HG03039 (cell line): ENCODE measurements at regions not wholly inside any gene's neighbourhood (a gene's known extent, or its start where the extent isn't known, plus 50 kb on each side); places are given as distances from the start of the nearest gene placed in this dataset.

Experiments
- ATAC-seq: cut with Tn5 transposase; IDR thresholded peaks from one replicate; pipeline ENCODE4 v1.9.1; 2021; ENCODE audit warnings: mild to moderate bottlenecking, moderate library complexity; ENCODE audit not compliant: unreplicated experiment

DNA sequence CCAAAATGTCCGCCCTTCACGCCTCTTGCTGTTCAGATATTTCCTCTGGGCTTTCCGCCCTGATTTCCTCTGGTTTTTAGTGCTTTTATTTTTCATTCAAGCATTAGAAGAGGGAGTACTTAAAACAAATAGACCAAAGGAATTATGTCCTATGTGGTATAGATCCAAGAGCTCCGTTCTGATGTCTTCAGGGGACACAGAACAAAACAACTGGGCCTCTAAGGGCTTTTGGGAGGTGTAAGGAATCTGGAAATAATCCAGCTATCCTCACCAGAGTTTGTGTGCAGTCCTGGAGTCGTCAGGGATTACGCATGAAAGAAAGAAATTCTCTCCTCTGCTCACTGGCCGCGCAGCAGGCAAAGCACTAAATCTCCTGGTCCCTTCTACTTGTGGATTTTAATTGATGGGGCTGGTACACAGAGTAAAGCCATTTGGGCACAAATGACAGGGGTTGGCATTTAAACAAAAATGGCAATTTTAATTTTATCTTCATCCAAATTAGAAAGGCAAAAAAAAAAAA lies 999.2 kb downstream of the ADGRL3 start:
- ATAC-seq: no peak

GRCh38 chr4:62196338-62196737 lies 996.2 kb downstream of the ADGRL3 start:
- ATAC-seq: no peak

GRCh38 chr4:62194342-62194741 lies 994.2 kb downstream of the ADGRL3 start:
- no peak for ATAC-seq

DNA sequence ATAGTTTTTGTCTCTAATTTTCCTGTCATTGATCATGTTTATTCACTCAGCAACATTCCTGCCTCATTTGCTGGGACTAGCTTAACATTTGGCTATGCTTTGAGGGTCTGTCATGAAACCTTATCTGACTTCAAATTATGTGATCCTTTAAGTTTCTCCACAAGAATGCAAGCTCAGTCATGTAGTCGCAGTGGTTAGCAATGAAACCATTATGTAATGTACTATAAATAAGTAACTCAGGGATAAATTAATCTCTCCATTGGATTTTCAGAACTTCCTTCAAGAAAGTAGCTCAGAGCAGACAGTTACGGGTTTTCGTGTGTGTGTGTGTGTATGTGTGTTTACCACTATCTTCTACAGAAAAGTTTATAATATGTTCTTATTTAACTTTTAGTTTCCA lies 993.6 kb downstream of the ADGRL3 start:
- ATAC-seq: no peak

- no peak for ATAC-seq
Observed at GRCh38 chr4:62191451-62192240, 991.5 kb downstream of the ADGRL3 start.

- no peak for ATAC-seq
Observed at GRCh38 chr4:62170235-62170634, 970.1 kb downstream of the ADGRL3 start.

GRCh38 chr4:62168681-62169080 lies 968.6 kb downstream of the ADGRL3 start:
- no peak for ATAC-seq

GRCh38 chr4:62162606-62163005 lies 962.5 kb downstream of the ADGRL3 start:
- ATAC-seq: no peak

GRCh38 chr4:62161446-62161845 lies 961.3 kb downstream of the ADGRL3 start:
- ATAC-seq: no peak

GRCh38 chr4:62159876-62160275 lies 959.8 kb downstream of the ADGRL3 start:
- no peak for ATAC-seq

- ATAC-seq: no peak
Observed at GRCh38 chr4:62159306-62159705, 959.2 kb downstream of the ADGRL3 start.

- ATAC-seq: no peak
Observed at GRCh38 chr4:62156205-62156604, 956.1 kb downstream of the ADGRL3 start.

DNA sequence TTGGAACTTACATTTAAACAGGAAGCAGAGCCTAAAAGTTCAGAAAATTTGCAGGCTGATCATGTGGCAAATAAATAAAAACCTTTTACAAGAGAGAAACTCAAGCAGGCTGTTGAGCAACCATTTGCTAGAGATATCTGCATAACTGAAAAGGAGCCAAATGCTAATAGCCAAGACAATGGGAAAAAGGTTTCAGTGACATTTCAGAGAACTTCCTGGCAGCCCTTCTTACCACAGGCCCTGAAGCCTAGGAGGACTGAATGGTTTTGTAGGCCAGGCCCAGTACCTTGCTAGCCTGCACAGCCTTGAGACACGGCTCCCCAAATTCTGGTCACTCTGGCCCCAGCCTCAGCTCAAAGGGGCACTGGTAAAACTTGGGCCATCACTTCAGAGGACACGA lies 945.1 kb downstream of the ADGRL3 start:
- ATAC-seq: no peak

DNA sequence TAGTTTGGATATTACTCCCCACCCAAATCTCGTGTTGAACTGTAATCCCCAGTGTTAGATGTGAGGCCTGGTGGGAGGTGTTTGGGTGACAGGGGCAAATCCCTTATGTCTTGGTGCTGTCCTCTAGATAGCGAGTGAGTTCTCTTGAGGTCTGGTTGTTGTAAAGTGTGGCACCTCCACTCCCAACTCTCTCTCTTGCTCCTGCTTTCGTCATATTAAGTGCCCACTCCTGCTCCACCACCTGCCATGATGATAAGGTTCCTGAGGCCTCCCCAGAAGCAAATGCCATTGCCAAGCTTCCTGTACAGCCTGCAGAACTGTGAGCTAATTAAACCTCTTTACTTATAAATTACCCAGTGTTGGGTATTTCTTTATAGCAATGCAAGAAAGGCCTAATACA lies 944.3 kb downstream of the ADGRL3 start:
- ATAC-seq: no peak

DNA sequence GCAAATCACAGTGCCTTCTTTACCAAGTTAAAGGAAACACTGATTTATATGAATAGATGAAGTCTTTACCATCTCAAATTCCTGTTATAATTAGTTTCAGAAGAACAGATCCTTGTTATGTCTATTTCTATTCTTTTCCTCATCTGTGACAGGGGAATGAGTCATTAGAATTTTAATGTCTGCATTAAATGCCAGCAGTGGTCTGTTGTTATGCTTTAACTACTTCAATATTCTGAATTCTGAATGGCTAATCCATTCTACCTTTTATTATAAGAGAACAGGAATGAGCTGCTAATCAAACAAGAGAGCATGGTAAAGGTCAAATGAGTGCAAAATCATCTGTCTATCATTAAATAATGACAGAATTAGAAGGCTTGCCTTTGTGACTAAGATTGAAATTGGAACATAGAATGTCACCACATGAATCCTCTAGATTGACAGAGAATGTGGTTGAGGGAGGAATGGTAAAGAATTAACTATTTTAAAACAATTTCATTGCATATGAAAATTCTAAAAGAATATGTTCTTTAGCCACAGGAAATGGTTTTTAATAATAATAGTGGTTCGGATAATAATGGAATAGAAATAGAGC lies 935.5 kb downstream of the ADGRL3 start:
- no peak for ATAC-seq

DNA sequence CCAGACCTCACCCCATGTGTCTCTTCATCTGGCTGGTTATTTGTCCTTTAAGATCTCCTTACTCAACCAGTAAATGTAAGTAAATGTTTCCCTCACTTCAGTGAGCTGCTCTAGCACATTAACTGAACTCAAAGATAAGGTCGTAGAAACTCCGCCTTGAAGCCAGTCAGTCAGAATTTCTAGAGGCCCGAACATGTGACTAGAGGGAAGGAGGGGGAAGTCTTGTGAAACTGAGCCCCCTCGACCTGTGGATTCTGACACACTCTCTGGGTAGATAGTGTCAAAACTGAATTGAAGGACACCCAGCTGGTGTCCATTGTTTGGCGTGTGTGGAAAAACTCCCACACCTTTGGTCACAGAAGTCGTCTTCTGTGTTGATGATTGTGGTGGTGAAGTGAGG lies 933.9 kb downstream of the ADGRL3 start:
- ATAC-seq: no peak

DNA sequence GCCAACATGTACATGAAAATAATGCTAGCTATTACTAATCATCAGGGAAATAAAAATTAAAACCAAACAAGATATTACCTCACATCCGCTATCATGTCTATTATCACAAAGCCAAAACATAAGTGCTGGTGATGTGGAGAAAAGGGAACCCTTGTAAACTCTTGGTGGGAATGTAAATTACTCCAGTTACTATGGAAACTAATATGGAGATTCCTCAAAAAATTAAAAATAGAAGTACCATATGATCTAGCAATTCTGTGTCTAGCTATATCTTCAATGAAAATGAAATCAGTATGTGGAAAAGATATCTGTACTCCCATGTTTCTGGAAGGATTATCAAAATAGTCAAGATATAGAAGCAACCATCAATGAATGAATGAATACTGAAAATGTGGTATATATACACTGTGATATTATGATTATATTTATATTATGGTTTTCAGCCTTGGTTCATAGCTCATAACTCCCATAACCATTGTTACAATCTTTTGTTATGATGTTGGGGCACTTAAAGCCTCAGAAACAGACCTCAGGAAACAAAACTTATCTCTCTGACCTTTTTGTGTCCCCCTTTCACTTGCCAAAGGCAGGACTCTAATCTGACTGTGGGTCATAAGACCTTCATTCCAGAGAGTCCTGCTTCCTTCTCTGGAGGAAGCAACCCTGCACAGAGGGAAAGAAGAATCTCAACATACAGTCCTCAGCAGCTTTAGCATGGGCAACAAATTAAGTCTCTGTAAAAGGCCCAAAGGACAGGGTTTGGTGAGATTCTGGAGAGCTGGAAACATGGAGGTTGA lies 933.2 kb downstream of the ADGRL3 start:
- ATAC-seq: no peak

DNA sequence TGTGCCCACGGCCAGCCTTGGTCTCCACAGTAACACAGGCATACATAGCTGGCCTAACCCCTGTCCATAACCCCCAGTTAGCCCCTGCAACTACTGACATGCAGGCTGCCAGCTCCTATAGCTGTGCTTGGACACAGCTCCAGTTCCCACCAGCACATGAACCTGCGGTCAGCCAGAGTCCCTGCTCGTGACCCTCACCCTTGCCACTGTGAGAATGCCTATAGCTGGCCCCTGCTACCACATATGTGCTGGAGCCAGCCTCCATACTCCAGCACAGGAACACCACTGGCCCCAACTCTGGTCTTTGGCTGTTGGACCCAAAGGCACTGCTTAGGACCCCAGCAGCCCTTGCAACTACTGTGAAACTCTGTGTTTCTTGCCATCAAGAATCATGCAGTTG lies 930.9 kb downstream of the ADGRL3 start:
- no peak for ATAC-seq

DNA sequence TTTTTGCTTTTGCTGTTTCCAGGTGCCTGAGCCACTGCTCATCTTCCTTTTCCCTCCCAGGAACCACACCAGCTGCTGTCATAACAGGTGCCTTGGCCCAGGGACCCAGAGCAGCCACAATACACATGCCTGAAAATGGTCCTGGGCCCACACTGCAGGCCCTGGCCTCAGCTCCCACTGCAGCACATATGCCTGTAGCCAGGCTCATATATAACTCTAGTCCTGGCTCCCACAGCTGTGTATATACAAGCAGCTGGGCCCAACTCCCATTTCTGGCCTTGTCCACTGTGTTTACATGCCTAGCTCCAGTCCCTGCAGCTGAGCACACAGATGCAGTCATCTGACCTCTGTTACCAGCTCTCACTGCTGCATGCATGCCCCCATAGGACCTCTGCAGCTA lies 930.5 kb downstream of the ADGRL3 start:
- no peak for ATAC-seq

DNA sequence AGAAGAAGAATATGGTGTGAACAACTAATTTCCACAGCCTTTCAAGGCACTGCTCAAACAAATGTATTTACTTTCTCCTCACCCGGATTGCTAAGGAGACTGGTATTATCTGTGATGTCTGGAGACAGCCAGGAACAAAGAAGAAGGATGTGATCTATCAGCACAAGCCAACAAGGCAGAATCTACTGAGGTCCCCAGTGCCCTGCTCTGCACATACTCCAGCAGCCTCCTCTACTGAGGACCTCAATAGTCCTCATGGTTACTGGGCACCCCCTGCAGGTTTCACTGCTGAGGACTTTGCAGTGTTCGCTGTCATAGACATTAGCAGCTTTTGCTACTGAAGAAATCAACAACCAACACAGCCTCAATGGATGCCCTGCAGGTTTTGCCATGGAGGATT lies 930.1 kb downstream of the ADGRL3 start:
- ATAC-seq: no peak
